HG03342 (cell line): ENCODE measurements at regions not wholly inside any gene's neighbourhood (a gene's known extent, or its start where the extent isn't known, plus 50 kb on each side); places are given as distances from the start of the nearest gene placed in this dataset.

Experiments
- ATAC-seq: cut with Tn5 transposase; IDR thresholded peaks from one replicate; pipeline ENCODE4 v1.9.1; 2021; ENCODE audit warnings: mild to moderate bottlenecking, moderate library complexity; ENCODE audit not compliant: unreplicated experiment

DNA sequence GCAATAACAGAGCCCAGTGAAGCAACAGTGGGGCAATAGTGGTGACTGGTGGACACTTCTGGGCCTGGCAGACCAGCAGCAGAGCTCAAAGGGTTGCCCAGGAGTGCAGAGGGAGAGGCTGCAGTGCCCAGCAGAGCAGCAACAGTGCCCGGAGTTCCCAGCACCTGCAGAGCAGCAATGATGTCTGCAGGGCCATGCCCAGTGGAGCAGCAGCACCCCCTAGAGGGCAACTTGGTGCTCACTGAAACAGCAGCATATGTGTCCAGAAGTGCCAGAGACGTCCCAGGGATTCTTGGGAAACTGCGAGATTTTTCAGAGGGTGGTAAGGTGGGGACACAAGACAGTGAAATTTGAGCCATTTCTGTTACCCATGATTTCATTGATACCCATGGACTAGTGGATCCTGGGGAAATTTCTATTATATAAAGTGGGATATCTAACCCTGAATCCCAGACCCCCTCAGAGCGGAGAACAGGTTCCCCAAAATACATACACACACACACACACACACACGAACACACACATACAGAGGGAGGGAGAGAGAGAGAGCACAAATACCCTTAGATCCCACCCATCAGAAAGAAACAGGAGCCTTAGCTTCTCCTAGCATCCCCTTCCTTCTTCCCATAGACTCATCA is 156.9 kb upstream of the GJB5 start:
- ATAC-seq = no peak

DNA sequence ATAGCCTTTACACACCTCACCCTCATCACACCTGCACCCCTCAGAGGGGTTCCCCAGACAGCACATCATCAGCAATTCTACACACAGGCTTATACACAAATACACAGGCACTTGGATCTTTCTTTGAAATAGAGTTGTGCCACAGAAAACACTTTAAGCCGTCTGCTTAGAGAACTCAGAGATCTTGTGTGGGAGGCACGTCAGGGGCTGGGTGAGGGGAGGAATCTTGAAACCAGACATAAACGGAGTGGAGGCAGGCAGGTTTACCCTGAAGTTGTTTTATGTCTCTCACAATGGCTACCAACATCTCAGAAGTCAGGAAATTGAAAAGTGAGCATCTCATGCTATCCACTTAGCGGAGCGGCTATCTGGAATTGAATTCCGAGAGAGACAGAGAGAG is 151.9 kb upstream of the GJB5 start:
- no peak for ATAC-seq

DNA sequence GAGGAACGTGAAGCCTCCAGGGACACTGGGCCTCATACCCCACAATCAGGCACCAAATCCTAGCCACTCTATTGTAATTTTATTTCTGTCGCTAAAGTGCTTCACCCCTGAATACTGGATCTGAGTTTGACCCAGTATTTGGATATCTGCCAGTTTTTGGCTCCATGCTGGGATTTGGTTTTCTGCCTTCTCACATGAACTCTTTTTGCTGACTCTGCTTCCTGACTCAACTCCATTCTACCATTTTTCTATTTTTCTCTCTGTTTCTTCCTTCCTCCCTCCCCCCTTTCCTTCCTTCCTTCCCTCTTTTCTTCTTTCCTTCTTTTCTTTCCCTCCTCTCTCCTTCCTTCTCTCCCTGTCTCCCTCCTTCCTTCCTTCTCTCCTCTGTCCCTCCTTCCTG is 151.3 kb upstream of the GJB5 start:
- ATAC-seq = no peak

DNA sequence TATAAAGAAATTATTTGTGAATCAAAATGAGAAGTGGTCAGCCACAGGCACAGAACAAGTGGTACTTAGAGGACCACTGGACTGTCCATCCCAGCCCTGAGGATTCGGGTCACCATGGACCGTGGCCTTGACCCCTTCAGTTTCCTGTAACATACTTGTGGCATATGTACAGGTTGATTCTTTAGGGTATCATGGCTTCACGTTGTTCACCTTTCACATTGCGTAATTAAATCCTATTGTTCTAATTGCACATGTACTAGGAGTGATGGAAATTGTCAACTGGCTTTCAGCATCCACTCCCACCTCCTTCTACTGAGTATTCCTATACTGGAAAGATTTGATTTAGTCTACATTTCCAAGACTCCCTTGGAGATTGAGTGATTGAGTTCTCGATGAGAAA is 148.3 kb upstream of the GJB5 start:
- ATAC-seq = no peak

DNA sequence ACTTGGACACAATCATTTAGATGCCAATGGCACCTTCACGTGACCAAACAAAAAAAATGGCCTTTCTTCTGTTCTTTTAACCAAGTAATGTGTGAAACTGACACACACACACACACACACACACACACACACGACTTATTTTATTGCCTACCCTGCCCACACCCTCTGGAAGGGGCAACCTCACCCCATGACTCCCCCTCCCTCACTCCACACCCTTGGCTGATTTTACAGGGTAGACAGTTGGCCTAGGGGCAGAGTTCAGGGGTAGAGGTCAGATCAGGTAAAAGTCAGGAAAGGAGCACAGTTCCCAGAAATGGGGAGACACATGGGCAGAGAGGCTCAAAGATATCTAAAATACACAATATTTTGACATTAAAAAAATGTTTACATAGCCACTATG is 144.8 kb upstream of the GJB5 start:
- ATAC-seq = no peak

DNA sequence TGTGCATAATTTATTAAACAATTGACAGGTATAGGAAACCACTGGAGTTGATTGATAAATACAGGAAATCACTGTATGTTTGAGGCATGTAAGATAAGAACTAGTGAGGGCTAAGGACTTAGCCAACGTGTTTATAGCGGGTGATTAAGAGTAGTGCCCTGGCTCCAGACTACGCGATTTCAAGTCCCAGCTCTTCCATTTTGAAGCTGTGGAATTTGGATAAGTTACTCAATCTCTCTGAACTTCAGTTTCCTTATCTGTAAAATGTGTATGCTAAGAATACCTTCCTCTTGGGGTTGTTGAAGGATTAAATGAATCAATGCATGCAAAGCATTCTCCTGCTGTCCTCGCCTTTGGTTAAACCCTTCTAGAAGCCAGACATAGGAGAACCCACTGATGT is 143.3 kb upstream of the GJB5 start:
- no peak for ATAC-seq

DNA sequence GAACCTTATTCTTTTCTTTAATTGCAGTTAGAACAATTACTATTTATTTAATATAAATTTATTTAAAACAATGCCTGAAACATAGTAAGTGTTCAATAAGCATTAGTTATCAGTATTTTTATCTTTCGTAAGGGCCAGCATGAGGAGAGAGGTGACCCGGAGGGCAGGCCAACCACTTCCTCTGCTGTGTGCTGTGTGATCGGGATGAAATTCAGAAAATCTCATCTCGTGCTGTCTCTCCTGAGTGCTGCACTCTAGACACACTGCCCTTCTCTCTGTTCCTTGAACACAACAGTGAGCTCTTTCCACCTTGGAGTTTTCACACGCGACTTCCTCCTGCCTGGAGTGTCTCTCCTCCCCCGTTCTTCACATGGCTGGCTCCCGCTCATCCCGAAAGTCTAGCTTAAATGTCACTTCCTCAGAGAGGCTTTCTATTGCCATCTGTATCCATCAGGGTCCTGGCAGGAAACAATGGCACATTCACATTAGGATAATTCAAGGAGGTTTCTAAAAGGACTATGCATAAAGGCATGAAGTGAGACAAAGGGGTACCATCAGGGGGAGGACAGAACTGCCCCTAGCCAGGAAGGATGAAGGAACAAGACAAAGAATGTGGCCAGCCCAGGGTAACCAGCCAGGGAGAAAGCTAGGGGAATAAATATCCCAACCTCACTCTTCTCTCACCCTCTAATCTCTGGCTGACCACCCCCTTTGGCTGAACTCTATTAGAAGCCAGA is 142.6 kb upstream of the GJB5 start:
- no peak for ATAC-seq

DNA sequence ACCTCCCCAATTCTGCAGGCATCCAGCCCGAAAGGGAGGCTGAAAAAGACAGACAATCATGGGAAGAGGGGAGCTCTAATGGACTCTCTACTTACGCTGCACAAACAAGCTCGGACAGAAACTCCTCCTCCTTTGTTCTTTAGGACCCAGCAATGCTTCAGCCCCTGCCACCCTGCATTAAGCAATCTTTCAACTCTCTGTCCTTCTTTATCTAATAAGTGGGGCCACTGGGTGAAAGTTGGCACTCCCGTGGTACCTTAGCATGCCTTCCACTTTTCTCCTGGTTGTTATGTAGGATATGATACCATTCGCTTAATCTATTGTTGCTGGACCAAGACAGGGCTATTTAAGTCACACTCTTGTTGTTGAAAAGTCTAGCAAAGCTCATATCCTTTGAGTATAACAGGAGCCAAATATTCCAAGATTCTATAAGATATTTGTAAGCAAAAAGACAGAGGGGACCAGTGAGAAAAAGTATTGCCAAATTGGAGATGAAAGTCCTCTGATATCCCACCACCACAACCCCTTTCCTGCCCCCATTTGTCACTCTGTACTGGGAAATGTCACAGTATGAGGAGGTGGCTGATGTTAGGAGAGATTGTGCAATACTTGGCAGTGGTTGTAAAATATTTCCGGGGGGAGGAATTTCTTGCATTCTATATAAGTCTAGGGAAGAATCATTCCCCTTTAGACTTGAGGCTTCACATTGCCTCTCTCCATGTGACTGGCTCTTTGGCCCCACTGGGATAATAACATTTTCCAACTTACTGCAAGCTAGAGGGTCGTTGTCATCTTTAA is 137.3 kb upstream of the GJB5 start:
- ATAC-seq = no peak

DNA sequence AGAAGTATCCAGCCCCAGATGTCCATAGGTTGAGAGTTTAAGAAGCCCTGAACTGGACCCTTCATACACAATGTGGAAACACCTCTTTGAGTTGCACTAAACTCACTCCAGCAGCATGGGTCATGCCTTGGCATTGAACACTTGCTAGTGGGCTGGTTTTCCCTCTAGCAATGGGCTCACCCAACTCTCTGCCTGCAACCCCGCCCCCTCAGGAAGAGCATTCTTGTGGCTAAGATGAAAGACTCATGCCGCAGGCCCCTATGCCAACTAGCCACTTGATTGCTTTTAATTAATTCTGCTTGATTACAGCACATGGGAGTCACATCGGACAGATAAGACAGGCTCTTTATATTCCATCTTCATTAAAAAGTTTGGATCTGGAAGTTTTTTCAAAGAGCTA is 136.5 kb upstream of the GJB5 start:
- no peak for ATAC-seq

DNA sequence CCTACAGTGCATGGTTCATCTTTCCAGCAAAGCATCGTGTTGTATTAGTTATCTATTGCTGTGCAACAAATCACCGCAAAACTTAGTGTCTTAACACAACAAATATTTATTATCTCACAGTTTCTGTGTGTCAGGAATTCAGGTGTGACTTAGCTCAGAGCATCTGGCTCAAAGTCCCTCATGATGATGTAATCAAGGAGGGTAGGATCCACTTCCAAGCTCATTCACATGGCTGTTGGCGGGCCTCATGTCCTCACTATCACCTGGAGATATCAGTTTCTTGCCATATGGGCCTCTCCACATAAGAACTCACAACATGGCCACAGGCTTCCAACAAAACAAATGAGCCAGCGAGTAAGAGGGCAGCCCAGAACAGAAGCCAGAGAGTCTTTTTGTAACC is 135.6 kb upstream of the GJB5 start:
- no peak for ATAC-seq

DNA sequence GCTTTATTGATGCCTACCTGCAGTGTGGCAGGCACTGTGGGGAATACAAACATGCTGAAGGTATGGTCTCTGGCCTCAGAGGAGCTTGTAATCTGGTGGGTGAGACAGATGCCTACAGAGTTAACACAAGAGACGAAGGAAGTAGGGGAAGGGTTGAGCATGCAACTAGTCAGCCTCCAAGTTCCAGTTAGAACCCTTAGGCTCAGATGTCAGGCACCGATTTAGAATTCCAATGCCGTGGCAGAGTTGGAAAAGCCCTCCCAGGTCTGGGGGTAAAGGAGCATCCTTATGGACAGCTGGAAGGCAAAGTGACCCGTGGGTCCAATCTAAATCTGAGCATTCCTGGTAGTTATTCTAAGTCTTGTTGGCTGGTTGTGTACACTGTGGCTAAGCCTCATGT is 132.9 kb upstream of the GJB5 start:
- ATAC-seq = no peak

DNA sequence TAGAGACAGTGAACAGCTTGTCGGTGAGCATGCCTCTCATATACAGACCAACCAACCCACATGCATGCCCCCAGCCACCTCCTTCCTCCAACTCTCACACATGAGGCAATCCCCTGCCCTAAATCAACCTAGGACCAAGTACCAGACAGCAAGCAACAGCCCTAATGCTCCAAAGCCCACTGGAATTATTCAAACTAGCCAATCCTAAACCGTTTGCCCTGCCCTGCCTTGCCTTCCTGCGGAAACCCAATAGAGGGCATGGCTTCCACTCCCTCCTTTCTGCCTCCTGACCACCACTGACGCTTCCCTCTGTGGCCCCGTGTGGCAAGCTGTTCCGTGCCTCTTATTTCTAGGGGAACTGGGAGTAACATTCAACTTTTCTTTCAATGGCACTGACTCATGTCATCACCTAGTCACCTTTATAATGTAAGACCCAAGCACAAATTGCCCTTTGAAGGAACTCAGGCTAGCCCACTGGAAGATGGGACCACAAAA is 129.3 kb upstream of the GJB5 start:
- no peak for ATAC-seq

DNA sequence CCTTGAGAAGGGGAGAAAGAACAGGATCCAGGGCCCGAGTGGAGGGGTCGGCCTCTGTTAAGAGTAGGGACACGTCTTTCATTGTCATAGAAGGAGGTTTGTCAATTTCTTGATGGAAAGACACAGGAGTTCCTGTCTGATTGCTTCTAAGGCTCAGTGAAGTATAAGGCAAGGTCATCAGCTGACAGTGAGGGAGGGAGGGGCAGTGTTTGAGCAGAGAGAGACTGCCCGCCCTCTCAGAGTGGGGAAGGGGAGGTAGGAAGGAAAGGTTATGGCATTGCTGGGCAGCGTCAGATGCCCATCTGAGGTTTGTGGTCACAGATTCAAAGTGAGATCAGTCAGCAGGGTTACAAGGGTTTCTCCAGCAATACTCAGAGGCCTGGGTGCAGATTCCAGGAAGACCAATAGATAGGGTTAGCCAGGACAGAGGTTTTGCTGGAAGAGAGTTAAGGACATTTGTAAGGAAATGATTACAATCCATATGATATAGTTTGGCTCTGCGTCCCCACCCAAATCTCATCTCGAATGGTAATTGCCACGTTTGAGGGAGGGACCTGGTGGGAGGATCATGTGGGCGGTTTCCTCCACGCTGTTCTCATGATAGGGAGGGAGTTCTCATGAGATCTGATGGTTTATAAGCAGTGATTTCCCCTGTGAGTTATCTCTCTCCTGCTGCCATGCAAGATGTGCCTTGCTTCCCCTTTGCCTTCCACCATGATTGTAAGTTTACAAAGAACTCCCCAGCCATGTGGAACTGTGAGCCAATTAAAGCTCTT is 127.2 kb upstream of the GJB5 start:
- no peak for ATAC-seq

DNA sequence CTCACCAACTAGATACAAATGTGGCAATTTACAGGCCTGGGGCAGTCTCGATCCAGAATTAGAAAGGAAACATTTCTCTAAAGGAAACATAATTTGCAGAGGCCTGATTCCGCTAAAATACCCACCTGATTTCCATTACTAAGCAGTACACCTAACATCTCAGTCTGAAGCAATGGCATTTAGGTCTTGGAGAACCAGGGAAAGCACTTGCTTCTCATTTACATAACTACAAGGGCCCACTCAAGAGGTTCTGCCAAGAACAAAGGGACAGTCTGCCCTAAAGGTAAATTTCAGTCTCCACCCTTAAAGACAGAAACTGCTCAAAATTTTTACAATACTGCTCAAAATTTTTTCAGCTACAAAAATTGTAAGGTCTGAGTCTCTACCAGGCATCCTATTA is 123.7 kb upstream of the GJB5 start:
- no peak for ATAC-seq

DNA sequence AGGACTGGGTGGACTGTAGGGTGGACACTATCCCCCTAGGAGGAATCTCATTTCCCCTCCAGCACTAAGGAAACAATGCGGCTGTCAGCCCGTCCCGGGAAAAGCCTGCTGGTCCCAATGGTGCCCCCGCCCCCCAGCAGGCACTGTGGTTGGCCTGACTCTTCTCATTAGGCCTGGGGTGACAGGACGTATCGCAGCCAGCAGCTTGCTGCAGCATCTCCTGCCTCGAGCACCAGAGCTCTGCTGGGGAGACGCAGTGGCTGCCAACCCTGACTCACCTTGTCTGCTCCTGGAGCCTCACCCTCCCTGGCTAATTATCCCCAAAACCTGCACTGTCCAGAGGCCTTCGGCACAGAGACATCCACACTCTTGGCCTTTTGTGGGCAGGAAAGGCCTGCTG is 115.1 kb upstream of the GJB5 start:
- ATAC-seq = no peak

DNA sequence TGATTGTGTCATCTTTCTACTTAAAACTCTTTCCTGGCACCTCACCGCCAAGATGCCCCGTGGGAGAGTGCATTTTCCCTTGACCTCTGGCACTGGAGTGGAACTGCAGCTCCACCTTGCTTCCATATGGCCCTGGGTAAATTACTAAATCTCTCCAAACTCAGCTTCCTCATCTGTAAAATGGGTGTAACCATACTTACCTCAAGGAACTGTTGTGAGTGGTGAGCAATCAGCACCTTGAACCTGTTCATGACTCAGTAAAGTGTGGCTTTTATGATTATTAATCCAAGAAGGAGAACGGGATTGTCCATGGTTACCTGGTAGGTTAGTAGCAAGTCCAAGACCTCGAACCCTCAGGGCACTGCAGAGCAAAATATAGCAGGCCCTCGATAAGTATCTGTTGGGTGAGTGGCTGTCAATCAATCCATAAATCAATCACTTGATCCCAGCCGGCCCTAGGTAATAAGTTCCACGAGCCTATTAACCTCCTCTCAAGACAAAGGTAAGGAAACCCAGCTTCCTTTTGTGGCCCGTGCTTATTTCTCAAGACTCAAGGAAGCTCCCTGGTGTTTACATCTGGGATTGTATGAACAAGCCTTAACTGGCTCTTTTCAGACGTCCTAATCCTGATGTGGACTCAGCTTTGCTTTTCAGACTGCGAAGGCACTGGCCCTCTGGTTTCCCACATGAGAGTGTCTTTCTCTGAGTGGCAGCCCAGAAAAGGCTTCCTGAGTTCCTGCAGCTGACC is 114.0 kb upstream of the GJB5 start:
- no peak for ATAC-seq

DNA sequence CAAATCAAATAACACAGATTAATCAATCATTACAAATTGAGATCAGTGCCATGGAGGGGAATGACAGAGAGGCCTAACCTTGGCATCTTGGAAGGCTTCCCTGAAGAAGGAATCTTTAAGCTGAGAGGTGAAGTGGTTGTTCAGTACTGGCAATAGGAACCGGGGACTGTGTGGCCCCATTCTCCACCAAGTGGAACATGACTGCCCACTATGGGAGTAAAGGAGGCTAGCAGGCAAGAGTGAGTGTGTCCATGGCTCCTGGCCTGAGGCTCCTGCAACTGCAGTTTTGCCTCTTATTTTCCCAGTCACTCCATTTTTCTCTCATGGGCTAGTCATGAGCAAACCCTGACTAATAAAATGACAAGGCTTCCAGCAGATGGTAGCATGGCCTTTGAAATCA is 112.2 kb upstream of the GJB5 start:
- no peak for ATAC-seq

DNA sequence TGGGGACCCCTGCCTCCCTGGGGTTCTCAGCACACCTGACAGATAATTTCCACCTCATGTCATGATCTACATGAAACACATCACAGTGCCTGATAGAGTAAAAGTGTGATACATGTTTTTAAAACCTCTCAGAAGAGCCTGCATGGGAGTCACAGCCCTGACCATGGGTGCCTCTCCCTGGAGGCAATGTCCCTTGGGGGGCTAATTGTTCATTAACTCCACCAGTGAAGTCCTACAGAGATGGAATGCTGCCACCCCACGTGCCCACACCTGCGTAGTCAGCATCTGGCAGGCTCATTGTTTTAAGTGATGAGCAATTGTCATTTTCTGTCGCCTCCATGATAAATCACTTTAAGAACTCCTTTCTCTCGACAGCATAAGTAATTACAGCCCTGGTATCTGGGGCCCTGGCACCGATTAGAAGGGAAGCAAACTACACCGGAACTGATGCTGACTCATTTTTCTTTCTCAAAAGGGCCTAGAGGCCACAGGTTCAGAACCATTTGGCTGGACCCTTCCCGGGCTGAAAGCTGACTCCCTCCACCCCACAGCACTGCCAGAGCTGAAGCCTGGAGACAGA is 109.6 kb upstream of the GJB5 start:
- ATAC-seq = no peak

DNA sequence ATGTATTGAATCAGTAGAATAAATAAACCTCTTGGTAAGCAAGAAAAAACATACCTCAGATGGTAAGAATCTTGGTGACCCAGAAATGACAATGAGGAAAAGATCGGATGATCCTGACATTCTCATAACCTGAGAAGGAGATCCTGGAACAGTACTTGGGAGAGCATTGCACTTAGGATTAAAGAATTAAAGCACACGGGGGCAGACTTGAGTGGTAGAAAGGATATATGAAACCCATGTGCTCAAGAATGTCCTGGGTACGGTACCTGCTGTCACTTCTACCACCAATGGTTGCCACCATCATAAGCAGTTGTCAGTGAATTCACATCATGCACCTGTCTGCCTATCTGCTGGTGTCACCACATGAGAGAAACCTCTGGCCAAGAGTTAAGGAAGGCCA is 108.9 kb upstream of the GJB5 start:
- no peak for ATAC-seq

DNA sequence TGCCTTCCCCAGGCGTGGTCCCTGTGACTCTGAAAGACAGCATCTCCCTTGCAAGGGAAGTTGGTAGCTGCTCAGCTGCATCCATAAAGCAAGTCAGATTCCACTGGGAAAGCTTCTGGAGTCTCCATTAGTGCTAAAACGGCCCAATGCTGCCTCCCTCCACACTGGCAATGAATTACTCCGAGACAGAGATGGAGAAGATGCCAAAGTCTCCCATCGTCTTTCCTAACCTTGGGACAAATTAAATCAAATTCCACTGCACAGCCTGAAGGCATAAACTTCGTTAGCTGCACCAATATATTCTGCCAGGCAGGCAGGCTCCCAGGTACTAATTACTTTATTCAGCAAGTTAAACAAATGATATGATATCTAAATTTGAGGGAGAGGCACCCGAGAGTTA is 106.3 kb upstream of the GJB5 start:
- no peak for ATAC-seq
